ENCODE measurements at regions not wholly inside any gene's neighbourhood (a gene's known extent, or its start where the extent isn't known, plus 50 kb on each side); places are given as distances from the start of the nearest gene placed in this dataset.
"Not testable (repeated sequence)": the region's sequence is repeated elsewhere in the genome, so short reads cannot be mapped to it uniquely, and the experiment has no call there.

DNA sequence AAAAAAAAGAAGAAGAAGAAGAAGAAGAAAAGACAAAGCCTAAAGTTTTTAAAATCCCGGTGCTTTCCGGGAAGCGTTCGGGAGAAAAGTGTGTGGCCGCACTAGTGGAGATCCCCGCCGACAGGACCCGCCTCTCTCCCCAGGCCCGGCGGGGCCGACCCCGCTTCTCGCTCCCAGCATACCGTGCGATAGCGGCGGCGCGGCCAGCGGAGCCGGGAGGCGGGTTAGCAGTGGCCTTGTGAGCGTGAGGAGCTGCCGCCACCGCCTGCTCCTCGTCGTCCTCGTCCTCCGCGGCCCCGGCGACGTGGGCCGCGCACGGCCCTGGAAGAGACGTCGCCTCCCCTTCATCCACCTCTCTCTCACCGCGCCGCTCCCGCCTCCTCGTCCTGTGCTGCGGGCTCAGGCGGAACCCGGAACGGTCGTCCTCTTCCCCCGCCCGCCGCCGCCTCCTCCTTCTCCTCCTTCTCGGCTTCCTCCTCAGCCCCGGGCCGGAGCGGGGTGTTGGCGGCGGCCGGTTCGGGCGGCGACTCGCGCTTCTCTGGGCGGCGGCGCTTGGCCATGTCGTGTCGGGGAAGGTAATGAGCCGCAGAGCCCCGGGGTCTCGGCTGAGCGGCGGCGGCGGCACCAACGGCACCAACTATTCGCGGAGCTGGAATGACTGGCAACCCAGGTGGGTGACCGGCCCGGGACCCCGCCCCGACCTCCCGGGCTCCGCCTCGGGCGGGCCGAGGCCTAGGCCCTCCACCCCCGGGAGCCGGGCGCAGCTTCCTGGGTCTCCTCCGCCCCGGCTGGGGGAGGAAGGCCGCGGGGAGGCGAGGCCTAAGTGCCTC, 62.6 kb upstream of the CDR2 start:
- DNase-seq (ENCODE audit: low spot score) = peak; percentile 54

DNA sequence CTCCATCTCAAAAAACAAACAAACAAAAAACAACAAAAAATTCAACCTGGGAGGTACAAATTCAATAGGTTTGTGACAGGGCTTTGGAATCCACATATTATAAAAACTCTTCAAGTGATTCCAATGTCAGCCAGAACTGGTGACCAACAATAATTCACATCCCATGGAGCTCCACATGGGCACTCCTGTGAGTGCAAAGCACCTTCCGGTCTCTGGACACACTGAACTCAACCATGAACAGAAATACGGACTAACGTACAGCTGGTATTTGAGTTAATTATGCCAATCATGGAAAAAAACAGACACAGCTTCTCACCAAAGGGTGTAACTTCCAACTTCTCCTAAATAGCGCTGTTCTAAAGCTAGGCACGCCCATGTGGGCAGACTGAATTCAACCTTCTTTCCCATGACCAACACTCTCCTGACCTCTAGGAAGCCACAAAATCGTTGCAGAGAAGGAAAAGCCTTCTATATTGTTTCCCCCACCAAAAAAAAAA, 62.0 kb upstream of the CDR2 start:
- DNase-seq (ENCODE audit: low spot score) = not testable (repeated sequence)

DNA sequence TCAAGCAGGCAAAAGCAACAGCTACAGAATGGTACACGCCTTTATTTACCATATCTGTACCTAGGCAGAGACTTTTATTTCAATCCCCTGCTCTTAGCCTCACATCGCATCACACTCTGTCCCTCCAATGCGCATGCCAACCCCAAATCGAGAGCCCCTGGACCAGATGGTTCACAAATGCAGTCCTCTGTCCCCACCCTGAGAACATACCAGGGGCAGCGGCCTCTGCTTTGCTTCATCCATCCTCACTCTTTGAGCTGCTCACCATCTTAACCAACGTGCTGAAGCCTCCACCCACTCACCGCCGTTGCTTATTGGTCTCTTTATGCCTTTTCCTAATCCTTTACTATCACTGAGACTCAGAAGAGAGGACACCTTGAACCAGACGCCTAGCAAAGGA, 56.9 kb upstream of the CDR2 start:
- not testable (repeated sequence) for DNase-seq (ENCODE audit: low spot score)

DNA sequence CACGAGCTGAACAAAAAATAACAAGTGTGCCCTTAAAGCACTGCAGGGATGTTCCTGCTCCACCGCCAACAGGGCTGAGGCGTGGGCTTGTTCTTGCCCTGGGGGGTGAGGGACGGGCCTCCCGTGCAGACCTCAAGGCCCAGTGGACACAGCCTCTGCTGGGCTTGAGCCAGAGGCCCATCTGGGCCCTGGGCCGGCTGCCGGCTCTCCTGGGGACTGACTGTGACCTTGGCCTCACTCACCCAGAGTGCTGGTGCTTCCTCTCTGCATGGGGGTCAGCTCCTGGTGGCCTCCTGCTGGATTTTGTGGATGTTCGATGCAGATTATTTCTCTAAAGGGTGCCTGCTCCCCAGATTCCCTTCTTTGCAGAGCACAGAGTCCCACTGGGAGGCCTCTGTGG, 54.2 kb upstream of the CDR2 start:
- no peak for DNase-seq (ENCODE audit: low spot score)

DNA sequence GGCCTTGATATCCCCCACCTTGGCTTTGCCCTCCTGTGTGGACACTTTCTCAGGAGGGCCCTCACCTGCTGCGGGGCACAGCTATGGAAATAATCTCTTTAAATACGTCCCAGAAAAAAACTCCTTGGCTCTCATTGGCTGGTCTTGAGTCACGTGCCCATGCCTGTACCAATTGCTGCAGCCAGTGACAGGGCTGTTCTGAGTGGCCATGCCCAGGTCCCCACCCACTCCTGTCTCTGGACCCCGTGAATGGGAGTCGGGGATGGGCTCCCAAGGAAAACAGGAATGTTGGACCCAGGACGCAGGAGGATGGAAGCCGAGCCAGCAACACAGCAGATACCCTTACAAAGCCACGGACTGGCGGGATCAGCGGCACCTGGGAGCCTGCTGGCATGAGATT, 53.1 kb upstream of the CDR2 start:
- no peak for DNase-seq (ENCODE audit: low spot score)

DNA sequence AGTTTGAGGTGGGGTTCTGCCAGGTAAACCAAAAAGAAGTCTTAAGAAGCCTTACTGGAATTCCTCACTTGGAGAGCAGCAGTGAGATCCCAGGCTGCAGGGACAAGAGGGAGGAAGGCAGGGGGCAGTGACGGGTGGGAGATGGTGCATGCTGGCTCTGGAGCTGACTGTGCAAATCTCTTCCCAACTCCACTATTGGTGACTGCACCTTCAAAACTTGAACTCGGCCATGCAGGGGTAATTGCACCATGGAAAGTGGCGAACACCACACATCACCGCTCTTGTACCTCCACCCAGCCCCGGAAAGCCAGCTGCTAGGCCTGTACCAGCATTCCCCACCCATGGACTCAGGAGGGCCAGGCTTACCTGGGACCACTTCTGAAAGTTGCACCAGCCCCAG, 51.4 kb upstream of the CDR2 start:
- DNase-seq (ENCODE audit: low spot score) = no peak

DNA sequence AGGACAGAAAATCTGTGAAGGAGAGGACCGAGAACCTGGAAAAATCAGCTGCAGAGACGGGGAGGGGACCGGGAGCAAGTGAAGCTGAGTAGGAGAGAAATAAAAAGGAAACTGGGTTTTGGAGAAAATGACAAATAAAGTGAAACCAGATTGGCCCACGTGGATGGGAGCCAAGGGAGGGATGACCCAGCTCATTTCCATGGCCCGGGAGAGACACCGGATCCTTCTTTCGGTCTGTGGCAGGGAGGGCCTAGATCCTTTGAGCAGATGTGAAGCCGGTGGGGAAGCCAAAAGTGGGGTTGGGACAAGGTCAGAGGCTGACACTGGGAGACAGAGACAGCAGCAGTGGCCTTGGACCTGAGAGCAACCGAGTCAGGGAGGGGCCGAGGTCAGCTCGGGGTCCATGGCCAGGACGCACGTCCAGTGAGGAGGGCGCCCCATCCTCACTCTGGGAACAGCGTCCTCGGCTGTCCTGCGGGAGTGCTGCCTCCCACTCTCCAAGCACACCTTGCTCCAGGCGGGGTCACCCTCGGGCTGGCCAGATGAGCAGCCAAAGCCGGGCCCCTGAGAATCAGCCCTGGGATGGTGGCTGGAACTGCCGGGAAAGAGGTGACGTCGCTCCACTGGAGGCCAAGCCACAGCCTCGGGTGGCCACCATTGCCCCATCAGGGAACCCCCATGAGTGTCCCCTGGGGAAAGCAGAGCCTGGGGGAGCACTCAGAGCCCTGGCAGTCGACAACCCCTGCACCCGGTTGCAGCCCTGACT, 50.8 kb upstream of the CDR2 start:
- DNase-seq (ENCODE audit: low spot score) = no peak

DNA sequence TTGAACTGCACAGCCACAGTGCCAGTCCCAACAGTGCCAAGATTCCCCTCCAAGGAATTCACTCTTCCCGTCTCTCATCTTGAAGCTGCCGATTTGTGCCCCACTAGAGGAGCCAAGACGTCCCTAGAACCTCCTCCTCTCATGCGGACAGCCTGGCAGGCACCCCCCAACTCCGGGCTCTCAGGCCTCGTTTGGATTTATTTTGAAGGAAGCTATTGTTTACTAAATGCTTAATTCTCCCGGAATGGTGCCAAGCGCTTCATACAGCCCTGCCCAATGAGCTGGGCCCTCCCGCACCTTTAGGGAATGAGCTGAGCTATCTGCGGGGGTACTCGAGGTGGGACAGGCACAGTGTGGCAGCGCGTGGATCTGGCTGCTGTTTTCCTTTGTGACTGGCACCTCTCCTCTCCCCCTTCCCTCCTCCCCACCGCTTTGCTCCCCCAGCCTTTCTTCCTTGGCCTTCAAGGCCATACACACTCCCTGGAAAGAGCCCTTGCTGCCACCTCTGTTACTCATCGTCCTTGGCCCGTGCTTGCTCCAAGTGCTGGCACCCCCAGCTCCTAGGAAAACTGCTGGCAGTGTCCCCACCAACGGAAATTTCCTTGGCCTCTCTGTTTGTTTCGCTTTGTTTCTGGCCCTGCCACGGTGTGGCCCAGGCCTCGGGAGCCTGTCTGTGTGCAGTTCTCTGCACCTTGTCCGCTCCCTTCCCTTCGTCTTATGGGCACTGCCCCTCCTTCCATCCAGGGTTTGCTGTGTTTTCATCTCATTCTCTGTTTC, 49.9 kb upstream of the CDR2 start:
- DNase-seq (ENCODE audit: low spot score) = no peak
